Endodermal cell (in vitro differentiated cells): ENCODE measurements at regions not wholly inside any gene's neighbourhood (a gene's known extent, or its start where the extent isn't known, plus 50 kb on each side); places are given as distances from the start of the nearest gene placed in this dataset.

Experiments used
- DNase-seq: peaks from one replicate; pipeline ENCODE4 v3.0.0-alpha.2; 2017
- H3K27ac ChIP-seq: 2 replicates; pipeline ENCODE4 v1.5.1; 2013; ENCODE audit warnings: mild to moderate bottlenecking, low read depth, low read length, moderate library complexity
- H3K27me3 ChIP-seq: 2 replicates; pipeline ENCODE4 v1.6.1; 2013; ENCODE audit warnings: mild to moderate bottlenecking, low read length, moderate library complexity; ENCODE audit not compliant: insufficient read depth, control insufficient read depth, poor library complexity, severe bottlenecking
- H3K36me3 ChIP-seq: 2 replicates; pipeline ENCODE4 v1.7.0; 2013; ENCODE audit warnings: mild to moderate bottlenecking, low read length, moderate library complexity; ENCODE audit not compliant: control insufficient read depth, insufficient read depth
- H3K4me1 ChIP-seq: one replicate; pipeline ENCODE4 v1.7.0; 2013; ENCODE audit warnings: low read length; ENCODE audit not compliant: control insufficient read depth, insufficient read depth
- H3K4me3 ChIP-seq: 2 replicates; pipeline ENCODE4 v1.5.1; 2013; ENCODE audit warnings: mild to moderate bottlenecking, low read length, moderate library complexity
- H3K9ac ChIP-seq: 2 replicates; pipeline ENCODE4 v1.6.1; 2013; ENCODE audit warnings: mild to moderate bottlenecking, low read length, moderate library complexity; ENCODE audit not compliant: poor library complexity, severe bottlenecking; ENCODE audit errors: extremely low read depth
- H3K9me3 ChIP-seq: 2 replicates; pipeline ENCODE4 v1.6.1; 2013; ENCODE audit warnings: mild to moderate bottlenecking, low read length, moderate library complexity; ENCODE audit not compliant: control insufficient read depth
- H3K27ac Mint-ChIP-seq: 2 replicates; pipeline ENCODE4 v1.8.0; 2020; ENCODE audit warnings: mixed read lengths
- H3K27me3 Mint-ChIP-seq: 2 replicates; pipeline ENCODE4 v1.8.0; 2021; ENCODE audit warnings: mild to moderate bottlenecking, mixed read lengths; ENCODE audit not compliant: insufficient read depth
- H3K36me3 Mint-ChIP-seq: 2 replicates; pipeline ENCODE4 v1.8.0; 2020; ENCODE audit warnings: low read depth, mixed read lengths
- H3K4me1 Mint-ChIP-seq: 2 replicates; pipeline ENCODE4 v1.8.0; 2020; ENCODE audit warnings: mixed read lengths
- H3K4me3 Mint-ChIP-seq: 2 replicates; pipeline ENCODE4 v1.8.0; 2020; ENCODE audit warnings: mild to moderate bottlenecking, moderate library complexity, mixed read lengths
- H3K9me3 Mint-ChIP-seq: 2 replicates; pipeline ENCODE4 v1.8.0; 2020; ENCODE audit warnings: mild to moderate bottlenecking, mixed read lengths
- WGBS, 2 experiments: methylation state at CpG; one replicate each; pipeline versions ENCODE4 v1.1.5 to v1.1.7; 2013; ENCODE audit warnings: missing lambda C conversion rate in 2 of 2, mixed read lengths in 1 of 2; ENCODE audit not compliant: insufficient coverage in 1 of 2, insufficient read length in 1 of 2; 5-methylcytosine and 5-hydroxymethylcytosine counted together
- TF ChIP-seq, protein P1 (sequence below): fragments of 200-600 bp; sonication (generic); conservative IDR thresholded peaks from 2 replicates; pipeline ENCODE4 v1.5.0; 2021; ENCODE audit warnings: antibody characterized with exemption, mild to moderate bottlenecking

- Mint-ChIP-seq H3K4me3 (no peak overlapping the region), H3K27me3 (peaks cover 3% of the 10 kb centered on the region), H3K4me1 (no peaks in the 10 kb centered on the region), H3K9me3 (no peaks in the 10 kb centered on the region), H3K36me3 (no peaks in the 10 kb centered on the region), H3K27ac (no peak overlapping the region)
- no peaks in the 10 kb centered on the region for H3K36me3 ChIP-seq
- H3K4me1 ChIP-seq, result no peaks in the 10 kb centered on the region
- H3K9ac ChIP-seq, result no peak overlapping the region
- TF ChIP-seq, protein P1, sequence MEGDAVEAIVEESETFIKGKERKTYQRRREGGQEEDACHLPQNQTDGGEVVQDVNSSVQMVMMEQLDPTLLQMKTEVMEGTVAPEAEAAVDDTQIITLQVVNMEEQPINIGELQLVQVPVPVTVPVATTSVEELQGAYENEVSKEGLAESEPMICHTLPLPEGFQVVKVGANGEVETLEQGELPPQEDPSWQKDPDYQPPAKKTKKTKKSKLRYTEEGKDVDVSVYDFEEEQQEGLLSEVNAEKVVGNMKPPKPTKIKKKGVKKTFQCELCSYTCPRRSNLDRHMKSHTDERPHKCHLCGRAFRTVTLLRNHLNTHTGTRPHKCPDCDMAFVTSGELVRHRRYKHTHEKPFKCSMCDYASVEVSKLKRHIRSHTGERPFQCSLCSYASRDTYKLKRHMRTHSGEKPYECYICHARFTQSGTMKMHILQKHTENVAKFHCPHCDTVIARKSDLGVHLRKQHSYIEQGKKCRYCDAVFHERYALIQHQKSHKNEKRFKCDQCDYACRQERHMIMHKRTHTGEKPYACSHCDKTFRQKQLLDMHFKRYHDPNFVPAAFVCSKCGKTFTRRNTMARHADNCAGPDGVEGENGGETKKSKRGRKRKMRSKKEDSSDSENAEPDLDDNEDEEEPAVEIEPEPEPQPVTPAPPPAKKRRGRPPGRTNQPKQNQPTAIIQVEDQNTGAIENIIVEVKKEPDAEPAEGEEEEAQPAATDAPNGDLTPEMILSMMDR, result no peak
- H3K9me3 ChIP-seq, result no peaks in the 10 kb centered on the region
- WGBS, 2 experiments, result 93 to 100% methylated on average over 5 to 12 of the region's 13 CpGs
- peak; percentile 22 for DNase-seq
- no peak overlapping the region for H3K27ac ChIP-seq
- no peak overlapping the region for H3K4me3 ChIP-seq
- H3K27me3 ChIP-seq, result no peaks in the 10 kb centered on the region
Measured at GRCh38 chr2:10238991-10239485, 63.7 kb upstream of the HPCAL1 start.

GRCh38 chr2:10239561-10239967, 63.1 kb upstream of the HPCAL1 start:
- H3K4me3 Mint-ChIP-seq, result no peak overlapping the region
- peaks cover 3% of the 10 kb centered on the region for H3K27me3 Mint-ChIP-seq
- no peaks in the 10 kb centered on the region for H3K27me3 ChIP-seq

GRCh38 chr2:10240161-10240681, 62.5 kb upstream of the HPCAL1 start:
- DNase-seq, result no peak
- peaks cover 3% of the 10 kb centered on the region for H3K27me3 Mint-ChIP-seq
- Histone ChIP-seq H3K4me1 (no peaks in the 10 kb centered on the region), H3K9ac (no peak overlapping the region), H3K27ac (no peak overlapping the region), H3K36me3 (no peaks in the 10 kb centered on the region), H3K9me3 (no peaks in the 10 kb centered on the region), H3K4me3 (no peak overlapping the region), H3K27me3 (no peaks in the 10 kb centered on the region)
- TF ChIP-seq, protein P1, result no peak
- WGBS, 2 experiments, result 92 to 100% methylated on average over 8 to 18 of the region's 18 CpGs
- H3K36me3 Mint-ChIP-seq, result no peaks in the 10 kb centered on the region
- no peaks in the 10 kb centered on the region for H3K9me3 Mint-ChIP-seq
- H3K4me3 Mint-ChIP-seq, result no peak overlapping the region
- H3K27ac Mint-ChIP-seq, result no peak overlapping the region
- no peaks in the 10 kb centered on the region for H3K4me1 Mint-ChIP-seq

More at GRCh38 chr2:10239561-10239967, 63.1 kb upstream of the HPCAL1 start:
- no peaks in the 10 kb centered on the region for H3K36me3 Mint-ChIP-seq
- Histone ChIP-seq H3K4me3 (no peak overlapping the region), H3K27ac (no peak overlapping the region), H3K9ac (no peak overlapping the region), H3K9me3 (no peaks in the 10 kb centered on the region), H3K4me1 (no peaks in the 10 kb centered on the region), H3K36me3 (no peaks in the 10 kb centered on the region)
- H3K4me1 Mint-ChIP-seq, result no peaks in the 10 kb centered on the region
- H3K9me3 Mint-ChIP-seq, result no peaks in the 10 kb centered on the region
- no peak overlapping the region for H3K27ac Mint-ChIP-seq
- TF ChIP-seq, protein P1, result peak; percentile 75
- WGBS, 2 experiments, result 76 to 77% methylated on average over 9 to 14 of the region's 14 CpGs
- peak; percentile 81 for DNase-seq
